ENCODE measurements at regions not wholly inside any gene's neighbourhood (a gene's known extent, or its start where the extent isn't known, plus 50 kb on each side); places are given as distances from the start of the nearest gene placed in this dataset.
"Not testable (repeated sequence)": the region's sequence is repeated elsewhere in the genome, so short reads cannot be mapped to it uniquely, and the experiment has no call there.

- H3K27me3 Mint-ChIP-seq (ENCODE audit: low read depth) = no peaks in the 10 kb centered on the region
- H3K4me3 Mint-ChIP-seq = no peak overlapping the region
- no peak for ATAC-seq
- peaks cover 26% of the 10 kb centered on the region for H3K4me1 Mint-ChIP-seq (ENCODE audit: low read depth)
- no peaks in the 10 kb centered on the region for H3K36me3 Mint-ChIP-seq (ENCODE audit: low read depth)
- no peak overlapping the region for H3K27ac Mint-ChIP-seq
- ChIA-PET POLR2A (no interaction called here), CTCF (no interaction called here)
- DNase-seq = no peak
- no peaks in the 10 kb centered on the region for H3K9me3 Mint-ChIP-seq (ENCODE audit: insufficient read depth)
Measured at GRCh38 chr5:174459071-174459702, 265.2 kb upstream of the MSX2 start.

- ChIA-PET CTCF (no interaction called here), POLR2A (no interaction called here)
- Mint-ChIP-seq H3K36me3 (ENCODE audit: low read depth) (no peaks in the 10 kb centered on the region), H3K27me3 (ENCODE audit: low read depth) (no peaks in the 10 kb centered on the region), H3K27ac (peak overlapping the region; percentile 52), H3K4me3 (no peak overlapping the region), H3K4me1 (ENCODE audit: low read depth) (peaks cover 19% of the 10 kb centered on the region), H3K9me3 (ENCODE audit: insufficient read depth) (no peaks in the 10 kb centered on the region)
- DNase-seq (no peak), ATAC-seq (no peak)
Measured at GRCh38 chr5:174459832-174460448, 264.4 kb upstream of the MSX2 start.

GRCh38 chr5:174462129-174462528, 262.3 kb upstream of the MSX2 start:
- H3K27me3 Mint-ChIP-seq (ENCODE audit: low read depth) = no peaks in the 10 kb centered on the region
- DNase-seq (no peak), ATAC-seq (no peak)
- peaks cover 13% of the 10 kb centered on the region for H3K4me1 Mint-ChIP-seq (ENCODE audit: low read depth)
- H3K4me3 Mint-ChIP-seq = no peak overlapping the region
- ChIA-PET POLR2A (no interaction called here), CTCF (no interaction called here)
- no peak overlapping the region for H3K27ac Mint-ChIP-seq
- peaks cover 6% of the 10 kb centered on the region for H3K9me3 Mint-ChIP-seq (ENCODE audit: insufficient read depth)
- no peaks in the 10 kb centered on the region for H3K36me3 Mint-ChIP-seq (ENCODE audit: low read depth)

GRCh38 chr5:174464504-174465165, 259.7 kb upstream of the MSX2 start:
- no peak for DNase-seq
- CTCF ChIA-PET = interaction anchor here (1.3 to 2.1 kb wide), 2 partner anchors 10 to 45 kb away, joined by 3 to 8 read pairs; no protein-coding TSS in a partner anchor
- no peaks in the 10 kb centered on the region for H3K36me3 Mint-ChIP-seq (ENCODE audit: low read depth)
- no peak overlapping the region for H3K27ac Mint-ChIP-seq
- peaks cover 12% of the 10 kb centered on the region for H3K4me1 Mint-ChIP-seq (ENCODE audit: low read depth)
- H3K9me3 Mint-ChIP-seq (ENCODE audit: insufficient read depth) = peaks cover 6% of the 10 kb centered on the region
- no peak overlapping the region for H3K4me3 Mint-ChIP-seq
- POLR2A ChIA-PET = no interaction called here
- H3K27me3 Mint-ChIP-seq (ENCODE audit: low read depth) = no peaks in the 10 kb centered on the region
- no peak for ATAC-seq

GRCh38 chr5:174471528-174471927, 252.9 kb upstream of the MSX2 start:
- ATAC-seq; CTCF ChIA-PET; POLR2A ChIA-PET; H3K27me3 Mint-ChIP-seq (ENCODE audit: low read depth); H3K27ac Mint-ChIP-seq; H3K36me3 Mint-ChIP-seq (ENCODE audit: low read depth); H3K4me3 Mint-ChIP-seq; H3K4me1 Mint-ChIP-seq (ENCODE audit: low read depth); H3K9me3 Mint-ChIP-seq (ENCODE audit: insufficient read depth); DNase-seq: not testable (repeated sequence)

GRCh38 chr5:174472956-174473355, 251.4 kb upstream of the MSX2 start:
- no peaks in the 10 kb centered on the region for H3K27me3 Mint-ChIP-seq (ENCODE audit: low read depth)
- ChIA-PET CTCF (no interaction called here), POLR2A (no interaction called here)
- H3K36me3 Mint-ChIP-seq (ENCODE audit: low read depth) = no peaks in the 10 kb centered on the region
- H3K4me1 Mint-ChIP-seq (ENCODE audit: low read depth) = no peaks in the 10 kb centered on the region
- H3K9me3 Mint-ChIP-seq (ENCODE audit: insufficient read depth) = peaks cover 7% of the 10 kb centered on the region
- ATAC-seq (no peak), DNase-seq (no peak)
- no peak overlapping the region for H3K27ac Mint-ChIP-seq
- no peak overlapping the region for H3K4me3 Mint-ChIP-seq

- H3K27ac Mint-ChIP-seq; DNase-seq; H3K27me3 Mint-ChIP-seq (ENCODE audit: low read depth); POLR2A ChIA-PET; H3K4me1 Mint-ChIP-seq (ENCODE audit: low read depth); H3K4me3 Mint-ChIP-seq; ATAC-seq; H3K36me3 Mint-ChIP-seq (ENCODE audit: low read depth); CTCF ChIA-PET: not testable (repeated sequence)
- H3K9me3 Mint-ChIP-seq (ENCODE audit: insufficient read depth) = peaks cover 16% of the 10 kb centered on the region
Measured at GRCh38 chr5:174476001-174476400, 248.4 kb upstream of the MSX2 start.

- Mint-ChIP-seq H3K9me3 (ENCODE audit: insufficient read depth) (peaks cover 11% of the 10 kb centered on the region), H3K27me3 (ENCODE audit: low read depth) (no peaks in the 10 kb centered on the region), H3K36me3 (ENCODE audit: low read depth) (no peaks in the 10 kb centered on the region), H3K27ac (no peak overlapping the region), H3K4me3 (no peak overlapping the region), H3K4me1 (ENCODE audit: low read depth) (no peaks in the 10 kb centered on the region)
- no peak for DNase-seq
- ChIA-PET POLR2A (no interaction called here), CTCF (no interaction called here)
- ATAC-seq = no peak
Measured at GRCh38 chr5:174479325-174479724, 245.1 kb upstream of the MSX2 start.

GRCh38 chr5:174481737-174482136, 242.6 kb upstream of the MSX2 start:
- no peaks in the 10 kb centered on the region for H3K36me3 Mint-ChIP-seq (ENCODE audit: low read depth)
- H3K27ac Mint-ChIP-seq = no peak overlapping the region
- H3K27me3 Mint-ChIP-seq (ENCODE audit: low read depth) = no peaks in the 10 kb centered on the region
- ChIA-PET CTCF (no interaction called here), POLR2A (no interaction called here)
- H3K9me3 Mint-ChIP-seq (ENCODE audit: insufficient read depth) = peaks cover 9% of the 10 kb centered on the region
- ATAC-seq (no peak), DNase-seq (no peak)
- no peaks in the 10 kb centered on the region for H3K4me1 Mint-ChIP-seq (ENCODE audit: low read depth)
- H3K4me3 Mint-ChIP-seq = no peak overlapping the region

GRCh38 chr5:174482607-174483024, 241.8 kb upstream of the MSX2 start:
- Mint-ChIP-seq H3K27me3 (ENCODE audit: low read depth) (no peaks in the 10 kb centered on the region), H3K36me3 (ENCODE audit: low read depth) (no peaks in the 10 kb centered on the region), H3K4me1 (ENCODE audit: low read depth) (no peaks in the 10 kb centered on the region), H3K4me3 (no peak overlapping the region), H3K27ac (no peak overlapping the region), H3K9me3 (ENCODE audit: insufficient read depth) (peaks cover 9% of the 10 kb centered on the region)
- CTCF ChIA-PET = no interaction called here
- POLR2A ChIA-PET = no interaction called here
- DNase-seq (no peak), ATAC-seq (no peak)

GRCh38 chr5:174483411-174483810, 241.0 kb upstream of the MSX2 start:
- ATAC-seq = no peak
- POLR2A ChIA-PET = no interaction called here
- no peak overlapping the region for H3K27ac Mint-ChIP-seq

GRCh38 chr5:174489215-174489614, 235.2 kb upstream of the MSX2 start:
- H3K9me3 Mint-ChIP-seq (ENCODE audit: insufficient read depth) = no peaks in the 10 kb centered on the region
- ATAC-seq = no peak
- no peak for DNase-seq
- H3K36me3 Mint-ChIP-seq (ENCODE audit: low read depth) = no peaks in the 10 kb centered on the region
- no peak overlapping the region for H3K4me3 Mint-ChIP-seq
- POLR2A ChIA-PET = interaction anchor here (0.6 kb wide), 1 partner anchor 161 kb away, joined by 3 read pairs; no protein-coding TSS in a partner anchor
- CTCF ChIA-PET = no interaction called here
- no peaks in the 10 kb centered on the region for H3K4me1 Mint-ChIP-seq (ENCODE audit: low read depth)
- H3K27ac Mint-ChIP-seq = no peak overlapping the region
- H3K27me3 Mint-ChIP-seq (ENCODE audit: low read depth) = no peaks in the 10 kb centered on the region

More at GRCh38 chr5:174483411-174483810, 241.0 kb upstream of the MSX2 start:
- H3K27me3 Mint-ChIP-seq (ENCODE audit: low read depth) = no peaks in the 10 kb centered on the region
- H3K36me3 Mint-ChIP-seq (ENCODE audit: low read depth) = no peaks in the 10 kb centered on the region
- H3K4me1 Mint-ChIP-seq (ENCODE audit: low read depth) = no peaks in the 10 kb centered on the region
- H3K4me3 Mint-ChIP-seq = no peak overlapping the region
- H3K9me3 Mint-ChIP-seq (ENCODE audit: insufficient read depth) = peaks cover 9% of the 10 kb centered on the region
- no peak for DNase-seq
- CTCF ChIA-PET = no interaction called here

Measured in activated CD8-positive, alpha-beta T cell treated with anti-CD3 and anti-CD28 coated beads, Interleukin-2, amount 10 ng/mL, durations not matched to agents 7 days and 5 days (primary cell).